Activated T-cell treated with anti-CD3 and anti-CD28 coated beads, Interleukin-2, amount 50 U/mL, for 72 hours (primary cell): ENCODE measurements at regions not wholly inside any gene's neighbourhood (a gene's known extent, or its start where the extent isn't known, plus 50 kb on each side); places are given as distances from the start of the nearest gene placed in this dataset.
"Not testable (repeated sequence)": the region's sequence is repeated elsewhere in the genome, so short reads cannot be mapped to it uniquely, and the experiment has no call there.

Source experiments
- ATAC-seq, 2 donors: fragments of 150-1000 bp; cut with Tn5 transposase; replicated peaks in 1 of 2; 2 replicates each; pipeline ENCODE4 v1.10.0; 2021; ENCODE audit warnings: moderate library complexity in 2 of 2, mild to moderate bottlenecking in 1 of 2
- DNase-seq, 2 donors: peaks; one replicate each; pipeline ENCODE4 v3.0.0; 2021 to 2022; ENCODE audit warnings: mixed read lengths in 1 of 2
- H3K27ac Mint-ChIP-seq: one replicate; pipeline ENCODE4 v1.8.0; 2022; ENCODE audit warnings: mild to moderate bottlenecking, moderate library complexity, mixed read lengths
- H3K27me3 Mint-ChIP-seq: one replicate; pipeline ENCODE4 v1.8.0; 2022; ENCODE audit warnings: low read depth, mixed read lengths
- H3K36me3 Mint-ChIP-seq, 2 donors: one replicate each; pipeline ENCODE4 v1.8.0; 2022; ENCODE audit warnings: mixed read lengths in 2 of 2, mild to moderate bottlenecking in 1 of 2; ENCODE audit not compliant: insufficient read depth in 2 of 2
- H3K4me1 Mint-ChIP-seq: one replicate; pipeline ENCODE4 v1.8.0; 2022; ENCODE audit warnings: low read depth, mixed read lengths
- H3K4me3 Mint-ChIP-seq, 2 donors: one replicate each; pipeline ENCODE4 v1.8.0; 2022; ENCODE audit warnings: mild to moderate bottlenecking in 2 of 2, mixed read lengths in 2 of 2, moderate library complexity in 2 of 2
- H3K9me3 Mint-ChIP-seq, 2 donors: one replicate each; pipeline ENCODE4 v1.8.0; 2022; ENCODE audit warnings: mixed read lengths in 2 of 2

DNA sequence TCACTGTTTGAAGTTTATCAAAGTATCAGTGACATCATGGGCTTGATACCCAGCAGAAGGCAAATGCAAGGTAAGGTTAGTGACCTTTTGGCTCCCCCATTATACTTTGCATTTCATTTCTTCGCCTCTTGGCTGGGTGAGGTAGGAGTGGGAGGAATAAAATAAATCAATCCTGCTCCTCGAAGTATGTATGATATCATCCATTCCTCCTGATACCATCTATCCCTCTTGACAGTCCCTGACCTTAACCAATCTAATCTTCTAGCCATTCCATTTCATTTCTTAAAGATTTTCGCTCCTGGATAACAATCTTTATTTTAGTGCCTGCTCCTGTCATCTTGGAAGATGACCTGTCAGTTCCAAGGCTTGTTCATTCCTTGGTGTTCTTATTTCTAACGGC, 1083.3 kb downstream of the NXPH1 start:
- no peak overlapping the region for H3K27ac Mint-ChIP-seq

DNA sequence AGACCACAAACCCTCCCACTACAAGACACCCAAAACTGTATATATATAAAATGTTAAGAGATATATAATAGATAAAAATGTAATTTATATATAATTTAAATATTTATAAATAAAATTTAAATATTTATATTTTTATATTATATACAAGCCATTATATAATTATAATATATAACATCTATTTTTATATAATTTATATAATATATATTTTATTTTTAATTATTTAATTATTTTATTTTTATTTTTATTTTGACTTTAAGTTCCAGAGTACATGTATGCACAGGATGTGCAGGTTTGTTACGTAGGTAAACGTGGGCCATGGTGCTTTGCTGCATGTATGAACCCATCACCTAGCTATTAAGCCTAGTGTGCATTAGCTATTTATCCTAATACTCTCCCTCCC, 1090.2 kb downstream of the NXPH1 start:
- H3K4me1 Mint-ChIP-seq: no peaks in the 10 kb centered on the region
- H3K9me3 Mint-ChIP-seq: peaks cover 5 to 7% of the 10 kb centered on the region in 2 donors
- no peak overlapping the region for H3K4me3 Mint-ChIP-seq
- no peaks in the 10 kb centered on the region for H3K27me3 Mint-ChIP-seq
- ATAC-seq: no peak
- no peaks in the 10 kb centered on the region for H3K36me3 Mint-ChIP-seq
- H3K27ac Mint-ChIP-seq: no peak overlapping the region
- no peak for DNase-seq

More for the DNA sequence above, 1083.3 kb downstream of the NXPH1 start:
- Mint-ChIP-seq H3K4me1 (no peaks in the 10 kb centered on the region), H3K27me3 (no peaks in the 10 kb centered on the region), H3K4me3 (no peak overlapping the region), H3K36me3 (no peaks in the 10 kb centered on the region), H3K9me3 (peaks cover 7 to 9% of the 10 kb centered on the region in 2 donors)
- DNase-seq: no peak
- ATAC-seq: no peak

DNA sequence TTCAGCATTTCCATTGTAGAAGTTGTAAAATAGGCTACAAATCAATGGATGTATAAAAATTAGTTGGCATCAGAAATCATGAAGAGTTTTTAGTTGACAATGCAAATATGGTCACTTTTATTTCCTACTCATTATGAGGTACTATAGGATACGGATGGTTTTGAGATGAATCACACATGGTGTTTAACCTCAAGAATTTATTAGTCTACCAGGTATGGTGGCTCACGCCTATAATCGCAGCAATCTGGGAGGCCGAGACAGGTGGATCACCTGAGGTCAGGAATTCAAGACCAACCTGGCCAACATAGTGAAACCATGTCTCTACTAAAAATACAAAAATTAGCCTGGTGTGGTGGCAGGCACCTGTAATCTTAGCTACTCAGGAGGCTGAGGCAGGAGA, 1119.0 kb downstream of the NXPH1 start:
- ATAC-seq, H3K36me3 Mint-ChIP-seq, DNase-seq, H3K4me3 Mint-ChIP-seq, H3K4me1 Mint-ChIP-seq, H3K9me3 Mint-ChIP-seq, H3K27ac Mint-ChIP-seq, H3K27me3 Mint-ChIP-seq: not testable (repeated sequence)

DNA sequence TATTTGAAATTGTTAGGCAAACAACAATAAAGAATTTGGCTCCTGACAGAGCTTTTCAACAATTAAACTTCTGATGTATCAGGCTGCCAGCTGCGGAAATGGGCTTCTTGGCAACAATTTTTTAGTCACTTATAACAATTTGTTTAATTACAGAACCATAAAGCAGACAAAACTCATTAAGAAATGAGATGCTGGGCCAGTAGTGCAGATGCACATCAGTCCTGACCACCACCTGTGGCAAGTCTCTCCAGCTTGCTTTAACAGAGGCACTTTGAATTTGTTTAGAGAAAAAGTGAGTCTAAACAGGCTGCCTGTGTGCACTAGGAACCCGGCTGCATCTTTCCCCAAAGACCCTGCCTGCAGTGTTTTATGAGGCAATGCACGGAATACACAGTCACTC, 1124.4 kb downstream of the NXPH1 start:
- H3K4me1 Mint-ChIP-seq: no peaks in the 10 kb centered on the region

DNA sequence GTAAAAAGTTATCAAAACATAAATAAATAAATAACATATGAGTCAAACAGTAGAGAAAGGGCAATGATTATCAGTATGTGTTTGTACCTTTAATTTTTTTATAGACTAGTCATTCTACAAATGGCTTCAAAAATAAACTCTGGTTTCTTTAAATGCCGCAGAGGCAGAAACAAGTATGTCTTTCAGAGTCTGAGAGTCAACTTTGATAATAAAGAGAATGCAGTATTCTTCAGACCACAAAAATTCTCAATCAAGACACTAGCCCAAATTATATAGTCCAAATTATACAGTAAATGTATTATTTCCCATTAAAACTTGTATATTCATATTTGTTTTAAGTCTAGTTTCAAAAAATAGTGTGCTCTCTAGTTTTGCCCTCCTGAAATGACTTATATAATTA, 1142.3 kb downstream of the NXPH1 start:
- no peak for ATAC-seq

More for the DNA sequence above, 1124.4 kb downstream of the NXPH1 start:
- H3K36me3 Mint-ChIP-seq: no peaks in the 10 kb centered on the region
- no peak for ATAC-seq
- H3K4me3 Mint-ChIP-seq: no peak overlapping the region
- no peak for DNase-seq
- H3K27ac Mint-ChIP-seq: no peak overlapping the region
- peaks cover 0 to 5% of the 10 kb centered on the region in 2 donors for H3K9me3 Mint-ChIP-seq
- no peaks in the 10 kb centered on the region for H3K27me3 Mint-ChIP-seq

DNA sequence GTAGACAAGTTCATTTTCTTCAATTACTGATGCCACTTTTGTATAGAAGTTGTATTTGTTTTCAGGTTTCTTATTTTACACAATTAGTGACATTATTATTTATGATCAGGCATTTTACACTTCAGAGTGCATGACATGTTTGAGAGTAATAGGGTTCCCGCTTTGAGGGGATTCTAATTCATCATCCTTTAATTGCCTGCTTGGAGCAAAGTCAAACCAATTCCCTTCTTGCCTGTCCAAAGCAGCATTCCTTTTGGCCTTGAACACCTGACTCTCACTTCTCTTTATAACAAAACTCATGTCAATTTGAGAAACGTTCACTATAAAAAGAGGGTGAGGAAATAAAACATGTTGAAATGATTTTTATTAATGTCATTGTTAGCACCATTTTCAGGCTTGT, 1149.4 kb downstream of the NXPH1 start:
- Mint-ChIP-seq H3K27me3 (no peaks in the 10 kb centered on the region), H3K4me1 (no peaks in the 10 kb centered on the region), H3K36me3 (no peaks in the 10 kb centered on the region), H3K27ac (no peak overlapping the region), H3K9me3 (peaks cover 2 to 4% of the 10 kb centered on the region in 2 donors), H3K4me3 (no peak overlapping the region)
- DNase-seq (no peak), ATAC-seq (no peak)

More for the DNA sequence above, 1142.3 kb downstream of the NXPH1 start:
- Mint-ChIP-seq H3K27ac (no peak overlapping the region), H3K4me1 (no peaks in the 10 kb centered on the region), H3K36me3 (no peaks in the 10 kb centered on the region), H3K9me3 (peaks cover 3% of the 10 kb centered on the region in 2 donors), H3K4me3 (no peak overlapping the region), H3K27me3 (no peaks in the 10 kb centered on the region)
- DNase-seq: no peak

DNA sequence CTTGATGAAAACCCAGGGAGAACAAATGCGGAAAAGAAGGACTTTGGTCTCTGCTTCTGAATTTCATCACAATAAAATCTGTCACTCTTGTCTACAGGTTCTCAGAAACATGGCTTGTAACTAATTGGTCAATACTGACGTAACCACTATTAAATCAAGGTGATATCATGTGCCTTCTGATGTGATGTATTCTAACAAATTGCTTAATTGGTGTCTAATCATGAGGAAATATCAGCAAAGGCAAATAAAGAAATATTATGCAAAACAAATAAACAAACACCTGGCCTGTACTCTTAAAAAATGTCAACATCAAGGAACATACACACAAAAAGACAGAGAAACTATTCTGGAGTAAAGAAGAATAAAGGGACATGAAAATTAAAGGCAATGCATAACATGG, 1165.0 kb downstream of the NXPH1 start:
- H3K36me3 Mint-ChIP-seq: peaks cover 0 to 2% of the 10 kb centered on the region in 2 donors
- no peaks in the 10 kb centered on the region for H3K27me3 Mint-ChIP-seq
- no peak for DNase-seq
- no peak for ATAC-seq
- H3K4me1 Mint-ChIP-seq: no peaks in the 10 kb centered on the region
- H3K9me3 Mint-ChIP-seq: no peaks in the 10 kb centered on the region
- H3K27ac Mint-ChIP-seq: no peak overlapping the region
- H3K4me3 Mint-ChIP-seq: no peak overlapping the region

DNA sequence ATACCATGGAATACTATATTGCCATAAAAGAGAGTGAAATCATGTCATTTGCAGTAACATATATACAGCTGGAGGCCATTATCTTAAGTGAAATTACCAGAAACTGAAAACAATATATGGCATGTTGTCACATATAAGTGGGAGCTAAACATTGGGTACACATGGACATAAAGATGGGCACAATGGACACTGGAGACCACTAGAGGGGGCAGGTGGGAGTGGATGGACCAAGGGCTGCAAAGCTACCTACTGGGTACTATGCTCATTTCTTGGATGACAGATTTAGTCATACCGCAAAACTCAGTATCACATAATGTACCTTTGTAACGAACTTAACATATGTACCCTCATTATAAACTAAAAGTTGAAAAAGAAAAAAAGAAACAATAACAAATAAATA, 1167.6 kb downstream of the NXPH1 start:
- Mint-ChIP-seq H3K4me1 (no peaks in the 10 kb centered on the region), H3K27me3 (no peaks in the 10 kb centered on the region), H3K36me3 (peaks cover 0 to 2% of the 10 kb centered on the region in 2 donors), H3K4me3 (no peak overlapping the region), H3K9me3 (peaks cover 0 to 2% of the 10 kb centered on the region in 2 donors), H3K27ac (no peak overlapping the region)
- DNase-seq (no peak), ATAC-seq (no peak)

DNA sequence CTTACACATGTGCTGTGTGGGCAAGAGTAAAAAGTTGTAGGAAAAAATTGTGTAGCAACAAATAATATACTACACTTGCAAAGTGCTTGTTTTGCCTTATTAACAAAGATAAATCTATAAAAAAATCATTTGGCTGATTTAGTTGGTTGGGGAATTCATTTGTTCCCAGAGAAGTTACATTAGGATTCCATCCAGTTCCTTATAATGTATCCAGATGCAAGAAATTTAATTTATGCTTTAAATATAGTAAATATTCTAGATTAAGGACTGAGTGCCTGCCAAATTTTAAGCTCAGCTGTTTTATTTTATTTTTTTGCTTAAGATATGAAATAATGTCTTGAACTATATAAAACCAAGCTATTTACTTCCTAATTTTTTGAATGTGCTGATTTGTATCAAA, 1169.9 kb downstream of the NXPH1 start:
- DNase-seq: no peak
- Mint-ChIP-seq H3K27ac (no peak overlapping the region), H3K9me3 (peaks cover 2 to 3% of the 10 kb centered on the region in 2 donors), H3K36me3 (no peaks in the 10 kb centered on the region), H3K4me3 (no peak overlapping the region), H3K27me3 (no peaks in the 10 kb centered on the region), H3K4me1 (no peaks in the 10 kb centered on the region)
- no peak for ATAC-seq

DNA sequence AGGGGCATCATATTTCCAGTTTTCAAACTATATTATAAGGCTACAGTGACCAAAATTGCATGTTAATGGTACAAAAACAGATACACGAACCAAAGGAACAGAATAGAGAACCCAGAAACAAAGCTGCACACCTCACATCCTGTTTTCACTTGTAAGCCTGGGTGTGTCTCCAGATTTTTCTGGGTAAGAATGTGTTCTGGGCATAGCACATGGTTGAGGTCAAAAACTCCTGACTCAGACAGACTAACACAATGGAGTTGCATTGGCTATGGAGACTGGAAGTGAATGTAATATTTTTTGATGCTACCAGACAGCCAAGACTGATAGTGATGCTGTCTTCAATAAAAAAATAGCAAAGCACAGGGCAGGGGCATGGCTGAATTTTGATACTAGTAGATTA, 1175.2 kb downstream of the NXPH1 start:
- H3K9me3 Mint-ChIP-seq: peaks cover 2 to 3% of the 10 kb centered on the region in 2 donors
- no peak overlapping the region for H3K4me3 Mint-ChIP-seq
- H3K27me3 Mint-ChIP-seq: no peaks in the 10 kb centered on the region
- H3K27ac Mint-ChIP-seq: no peak overlapping the region
- H3K36me3 Mint-ChIP-seq: no peaks in the 10 kb centered on the region
- ATAC-seq (no peak), DNase-seq (no peak)
- H3K4me1 Mint-ChIP-seq: no peaks in the 10 kb centered on the region

DNA sequence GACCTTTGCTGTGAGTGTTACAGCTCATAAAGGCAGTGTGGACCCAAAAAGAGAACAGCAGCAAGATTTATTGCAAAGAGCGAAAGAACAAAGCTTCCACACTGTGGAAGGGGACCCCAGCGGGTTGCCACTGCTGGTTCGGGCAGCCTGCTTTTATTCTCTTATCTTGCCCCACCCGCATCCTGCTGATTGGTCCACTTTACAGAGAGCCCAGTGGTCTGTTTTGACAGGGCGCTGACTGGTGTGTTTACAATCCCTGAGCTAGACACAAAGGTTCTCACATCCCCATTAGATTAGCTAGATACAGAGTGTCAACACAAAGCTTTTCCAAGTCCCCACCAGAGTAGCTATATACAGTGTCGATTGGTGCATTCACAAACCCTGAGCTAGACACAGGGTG, 1187.5 kb downstream of the NXPH1 start:
- not testable (repeated sequence) for H3K4me1 Mint-ChIP-seq, DNase-seq, ATAC-seq, H3K27ac Mint-ChIP-seq, H3K27me3 Mint-ChIP-seq, H3K4me3 Mint-ChIP-seq, H3K36me3 Mint-ChIP-seq, H3K9me3 Mint-ChIP-seq

DNA sequence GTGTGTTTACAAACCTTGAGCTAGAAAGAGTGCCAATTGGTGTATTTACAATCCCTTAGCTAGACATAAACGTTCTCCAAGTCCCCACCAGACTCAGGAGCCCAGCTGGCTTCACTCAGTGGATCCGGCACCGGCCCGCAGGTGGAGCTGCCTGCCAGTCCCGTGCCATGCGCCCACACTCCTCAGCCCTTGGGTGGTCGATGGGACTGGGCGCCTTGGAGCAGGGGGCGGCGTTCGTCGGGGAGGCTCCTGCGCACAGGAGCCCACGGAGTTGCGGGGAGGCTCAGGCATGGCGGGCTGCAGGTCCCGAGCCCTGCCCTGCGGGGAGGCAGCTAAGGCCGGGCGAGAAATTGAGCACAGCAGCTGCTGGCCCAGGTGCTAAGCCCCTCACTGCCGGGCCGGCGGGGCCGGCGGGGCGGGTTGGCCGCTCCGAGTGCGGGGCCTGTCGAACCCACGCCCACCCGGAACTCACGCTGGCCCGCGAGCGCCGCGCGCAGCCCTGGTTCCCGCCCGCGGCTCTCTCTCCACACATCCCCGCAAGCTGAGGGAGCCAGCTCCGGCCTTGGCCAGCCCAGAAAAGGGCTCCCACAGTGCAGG, 1188.0 kb downstream of the NXPH1 start:
- DNase-seq, H3K27me3 Mint-ChIP-seq, H3K4me1 Mint-ChIP-seq, H3K36me3 Mint-ChIP-seq, H3K4me3 Mint-ChIP-seq, H3K9me3 Mint-ChIP-seq, H3K27ac Mint-ChIP-seq, ATAC-seq: not testable (repeated sequence)

DNA sequence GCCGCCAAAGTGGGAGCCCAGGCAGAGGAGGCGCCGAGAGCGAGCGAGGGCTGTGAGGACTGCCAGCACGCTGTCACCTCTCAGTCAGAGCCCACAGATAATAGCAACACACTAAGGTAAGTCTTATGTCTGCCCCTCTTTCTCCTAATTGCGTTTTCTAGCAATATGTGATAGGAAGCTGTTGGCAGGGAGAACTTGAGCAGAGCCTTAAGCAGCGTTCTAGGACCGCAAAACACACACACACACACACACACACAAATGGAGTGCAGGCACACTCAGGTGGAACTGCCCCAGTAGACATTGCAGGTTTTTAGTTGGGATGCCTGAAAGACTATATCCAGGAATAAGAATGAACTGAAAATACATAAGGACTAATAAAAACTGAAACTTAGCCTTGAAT, 1188.5 kb downstream of the NXPH1 start:
- Mint-ChIP-seq H3K27ac (no peak overlapping the region), H3K4me3 (no peak overlapping the region), H3K36me3 (peaks cover 2% of the 10 kb centered on the region in 2 donors), H3K9me3 (peaks cover 7 to 10% of the 10 kb centered on the region in 2 donors), H3K27me3 (no peaks in the 10 kb centered on the region), H3K4me1 (no peaks in the 10 kb centered on the region)
- ATAC-seq (no peak), DNase-seq (no peak)

DNA sequence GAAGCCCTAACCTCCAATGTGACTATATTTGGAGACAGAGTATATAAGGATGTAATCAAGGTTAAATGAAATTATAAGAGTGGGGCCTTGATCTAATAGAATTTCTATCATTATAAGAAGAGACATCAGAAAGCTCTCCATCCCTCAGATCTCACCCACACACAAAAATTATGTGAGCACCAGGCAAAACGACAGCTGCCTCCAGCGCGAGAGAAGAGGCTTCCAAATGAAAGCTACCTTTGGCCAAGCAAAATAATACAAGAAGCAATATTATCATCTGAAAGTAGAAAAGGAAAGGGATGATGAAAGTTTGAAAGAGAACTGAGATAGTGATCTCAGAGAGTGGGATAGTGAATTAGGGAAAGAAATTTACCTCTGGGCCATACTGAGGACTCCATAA, 1192.5 kb downstream of the NXPH1 start:
- Mint-ChIP-seq H3K36me3 (no peaks in the 10 kb centered on the region), H3K9me3 (peaks cover 4 to 10% of the 10 kb centered on the region in 2 donors), H3K4me3 (no peak overlapping the region), H3K27ac (no peak overlapping the region), H3K4me1 (no peaks in the 10 kb centered on the region), H3K27me3 (no peaks in the 10 kb centered on the region)
- ATAC-seq (no peak), DNase-seq (no peak)
